ENCODE measurements at regions not wholly inside any gene's neighbourhood (a gene's known extent, or its start where the extent isn't known, plus 50 kb on each side); places are given as distances from the start of the nearest gene placed in this dataset.
"Not testable (repeated sequence)": the region's sequence is repeated elsewhere in the genome, so short reads cannot be mapped to it uniquely, and the experiment has no call there.

GRCh38 chr21:35197191-35197590 is 148.1 kb upstream of the RUNX1 start:
- Histone ChIP-seq H3K4me1 (ENCODE audit: control insufficient read depth in 1 of 2, insufficient read depth in 2 of 2, low read length in 2 of 2) (no peaks in the 10 kb centered on the region), H3K27ac (ENCODE audit: low read depth, low read length) (no peak overlapping the region), H3K4me3 (ENCODE audit: low read depth in 1 of 2, low read length in 2 of 2) (no peak overlapping the region), H3K9ac (ENCODE audit: low read depth in 1 of 2, low read length in 2 of 2) (no peak overlapping the region), H3K36me3 (ENCODE audit: control insufficient read depth in 1 of 2, insufficient read depth in 2 of 2, low read length in 2 of 2) (no peaks in the 10 kb centered on the region), H3K27me3 (ENCODE audit: control insufficient read depth in 1 of 2, insufficient read depth in 2 of 2, low read length in 2 of 2) (no peaks in the 10 kb centered on the region), H3K9me3 (ENCODE audit: control insufficient read depth in 1 of 2, low read length in 2 of 2) (no peaks in the 10 kb centered on the region)

- no peak overlapping the region for H3K9ac ChIP-seq (ENCODE audit: low read depth in 1 of 2, low read length in 2 of 2)
- no peaks in the 10 kb centered on the region for H3K4me1 ChIP-seq (ENCODE audit: control insufficient read depth in 1 of 2, insufficient read depth in 2 of 2, low read length in 2 of 2)
- H3K27ac ChIP-seq (ENCODE audit: low read depth, low read length), result no peak overlapping the region
- H3K27me3 ChIP-seq (ENCODE audit: control insufficient read depth in 1 of 2, insufficient read depth in 2 of 2, low read length in 2 of 2), result no peaks in the 10 kb centered on the region
- H3K9me3 ChIP-seq (ENCODE audit: control insufficient read depth in 1 of 2, low read length in 2 of 2), result no peaks in the 10 kb centered on the region
- no peak overlapping the region for H3K4me3 ChIP-seq (ENCODE audit: low read depth in 1 of 2, low read length in 2 of 2)
- no peaks in the 10 kb centered on the region for H3K36me3 ChIP-seq (ENCODE audit: control insufficient read depth in 1 of 2, insufficient read depth in 2 of 2, low read length in 2 of 2)
Measured at GRCh38 chr21:35196128-35196527, 147.0 kb upstream of the RUNX1 start.

GRCh38 chr21:35195232-35195631 is 146.1 kb upstream of the RUNX1 start:
- H3K27ac ChIP-seq (ENCODE audit: low read depth, low read length), result no peak overlapping the region
- H3K36me3 ChIP-seq (ENCODE audit: control insufficient read depth in 1 of 2, insufficient read depth in 2 of 2, low read length in 2 of 2), result no peaks in the 10 kb centered on the region

GRCh38 chr21:35191754-35192153 is 142.7 kb upstream of the RUNX1 start:
- H3K36me3 ChIP-seq (ENCODE audit: control insufficient read depth in 1 of 2, insufficient read depth in 2 of 2, low read length in 2 of 2), result no peaks in the 10 kb centered on the region
- no peak overlapping the region for H3K27ac ChIP-seq (ENCODE audit: low read depth, low read length)
- no peaks in the 10 kb centered on the region for H3K27me3 ChIP-seq (ENCODE audit: control insufficient read depth in 1 of 2, insufficient read depth in 2 of 2, low read length in 2 of 2)
- H3K9ac ChIP-seq (ENCODE audit: low read depth in 1 of 2, low read length in 2 of 2), result no peak overlapping the region
- peaks cover 0 to 4% of the 10 kb centered on the region in 2 donors for H3K4me1 ChIP-seq (ENCODE audit: control insufficient read depth in 1 of 2, insufficient read depth in 2 of 2, low read length in 2 of 2)
- no peak overlapping the region for H3K4me3 ChIP-seq (ENCODE audit: low read depth in 1 of 2, low read length in 2 of 2)
- H3K9me3 ChIP-seq (ENCODE audit: control insufficient read depth in 1 of 2, low read length in 2 of 2), result no peaks in the 10 kb centered on the region

More at GRCh38 chr21:35195232-35195631, 146.1 kb upstream of the RUNX1 start:
- Histone ChIP-seq H3K9me3 (ENCODE audit: control insufficient read depth in 1 of 2, low read length in 2 of 2) (no peaks in the 10 kb centered on the region), H3K4me1 (ENCODE audit: control insufficient read depth in 1 of 2, insufficient read depth in 2 of 2, low read length in 2 of 2) (peaks cover 0 to 4% of the 10 kb centered on the region in 2 donors), H3K27me3 (ENCODE audit: control insufficient read depth in 1 of 2, insufficient read depth in 2 of 2, low read length in 2 of 2) (no peaks in the 10 kb centered on the region), H3K9ac (ENCODE audit: low read depth in 1 of 2, low read length in 2 of 2) (no peak overlapping the region), H3K4me3 (ENCODE audit: low read depth in 1 of 2, low read length in 2 of 2) (no peak overlapping the region)

DNA sequence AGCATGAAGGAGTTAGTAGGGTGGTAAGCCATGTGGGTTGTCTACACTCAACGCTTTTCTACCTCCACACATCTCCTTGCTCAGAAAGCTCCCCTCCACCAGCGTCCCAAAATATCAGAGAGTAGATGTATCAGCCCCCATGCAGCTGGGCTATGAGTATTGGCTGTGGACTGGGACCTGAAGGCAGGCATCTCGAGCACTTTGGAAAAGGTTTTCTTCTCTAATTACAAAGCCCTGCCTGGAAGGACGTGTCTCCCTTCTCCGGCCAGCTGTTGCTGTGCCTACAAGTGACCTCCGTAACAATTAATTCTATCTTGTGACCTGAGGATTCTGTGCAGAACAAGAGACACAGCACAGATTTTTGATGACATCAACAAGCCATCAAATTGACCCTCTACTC is 142.0 kb upstream of the RUNX1 start:
- no peak overlapping the region for H3K27ac ChIP-seq (ENCODE audit: low read depth, low read length)
- H3K4me3 ChIP-seq (ENCODE audit: low read depth in 1 of 2, low read length in 2 of 2), result no peak overlapping the region
- H3K36me3 ChIP-seq (ENCODE audit: control insufficient read depth in 1 of 2, insufficient read depth in 2 of 2, low read length in 2 of 2), result no peaks in the 10 kb centered on the region
- peaks cover 0 to 4% of the 10 kb centered on the region in 2 donors for H3K4me1 ChIP-seq (ENCODE audit: control insufficient read depth in 1 of 2, insufficient read depth in 2 of 2, low read length in 2 of 2)
- no peak overlapping the region for H3K9ac ChIP-seq (ENCODE audit: low read depth in 1 of 2, low read length in 2 of 2)
- H3K27me3 ChIP-seq (ENCODE audit: control insufficient read depth in 1 of 2, insufficient read depth in 2 of 2, low read length in 2 of 2), result no peaks in the 10 kb centered on the region
- no peaks in the 10 kb centered on the region for H3K9me3 ChIP-seq (ENCODE audit: control insufficient read depth in 1 of 2, low read length in 2 of 2)

DNA sequence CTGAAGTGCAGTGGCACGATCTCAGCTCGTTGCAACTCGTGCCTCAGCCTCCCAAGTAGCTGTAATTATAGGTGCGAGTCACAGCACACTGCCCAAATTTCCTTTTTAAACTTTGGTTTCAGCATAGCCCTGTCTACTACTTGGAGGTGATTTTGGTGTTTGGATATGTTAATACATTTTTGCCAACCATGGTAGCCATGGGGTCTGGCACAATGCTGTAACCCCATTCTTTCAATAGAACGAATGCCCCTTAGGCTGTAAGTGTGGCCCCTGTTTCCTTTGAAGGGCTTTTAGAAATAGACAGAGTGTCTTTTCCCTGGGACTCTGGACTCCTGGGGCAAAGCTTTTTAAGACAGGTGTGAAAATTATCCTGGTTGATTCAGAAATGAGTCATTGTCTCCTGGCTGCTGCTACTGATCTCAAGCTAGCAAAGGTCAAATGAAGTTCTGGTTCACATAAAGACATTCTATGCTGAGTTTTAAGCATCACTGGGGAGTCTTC is 141.1 kb upstream of the RUNX1 start:
- H3K27me3 ChIP-seq (ENCODE audit: control insufficient read depth in 1 of 2, insufficient read depth in 2 of 2, low read length in 2 of 2), result no peaks in the 10 kb centered on the region
- H3K9me3 ChIP-seq (ENCODE audit: control insufficient read depth in 1 of 2, low read length in 2 of 2), result no peaks in the 10 kb centered on the region
- peaks cover 0 to 4% of the 10 kb centered on the region in 2 donors for H3K4me1 ChIP-seq (ENCODE audit: control insufficient read depth in 1 of 2, insufficient read depth in 2 of 2, low read length in 2 of 2)
- no peak overlapping the region for H3K27ac ChIP-seq (ENCODE audit: low read depth, low read length)
- no peak overlapping the region for H3K4me3 ChIP-seq (ENCODE audit: low read depth in 1 of 2, low read length in 2 of 2)
- no peak overlapping the region for H3K9ac ChIP-seq (ENCODE audit: low read depth in 1 of 2, low read length in 2 of 2)
- no peaks in the 10 kb centered on the region for H3K36me3 ChIP-seq (ENCODE audit: control insufficient read depth in 1 of 2, insufficient read depth in 2 of 2, low read length in 2 of 2)

- no peaks in the 10 kb centered on the region for H3K9me3 ChIP-seq (ENCODE audit: control insufficient read depth in 1 of 2, low read length in 2 of 2)
- H3K27me3 ChIP-seq (ENCODE audit: control insufficient read depth in 1 of 2, insufficient read depth in 2 of 2, low read length in 2 of 2), result no peaks in the 10 kb centered on the region
- no peaks in the 10 kb centered on the region for H3K36me3 ChIP-seq (ENCODE audit: control insufficient read depth in 1 of 2, insufficient read depth in 2 of 2, low read length in 2 of 2)
- H3K4me1 ChIP-seq (ENCODE audit: control insufficient read depth in 1 of 2, insufficient read depth in 2 of 2, low read length in 2 of 2), result peaks cover 0 to 4% of the 10 kb centered on the region in 2 donors
- H3K27ac ChIP-seq (ENCODE audit: low read depth, low read length), result no peak overlapping the region
- H3K9ac ChIP-seq (ENCODE audit: low read depth in 1 of 2, low read length in 2 of 2), result no peak overlapping the region
- no peak overlapping the region for H3K4me3 ChIP-seq (ENCODE audit: low read depth in 1 of 2, low read length in 2 of 2)
Measured at GRCh38 chr21:35189077-35189863, 140.2 kb upstream of the RUNX1 start.

GRCh38 chr21:35183389-35183788 is 134.3 kb upstream of the RUNX1 start:
- H3K9me3 ChIP-seq (ENCODE audit: control insufficient read depth in 1 of 2, low read length in 2 of 2); H3K36me3 ChIP-seq (ENCODE audit: control insufficient read depth in 1 of 2, insufficient read depth in 2 of 2, low read length in 2 of 2); H3K4me1 ChIP-seq (ENCODE audit: control insufficient read depth in 1 of 2, insufficient read depth in 2 of 2, low read length in 2 of 2); H3K9ac ChIP-seq (ENCODE audit: low read depth in 1 of 2, low read length in 2 of 2); H3K4me3 ChIP-seq (ENCODE audit: low read depth in 1 of 2, low read length in 2 of 2); H3K27me3 ChIP-seq (ENCODE audit: control insufficient read depth in 1 of 2, insufficient read depth in 2 of 2, low read length in 2 of 2); H3K27ac ChIP-seq (ENCODE audit: low read depth, low read length): not testable (repeated sequence)

GRCh38 chr21:35179990-35180540 is 131.0 kb upstream of the RUNX1 start:
- Histone ChIP-seq H3K4me1 (ENCODE audit: control insufficient read depth in 1 of 2, insufficient read depth in 2 of 2, low read length in 2 of 2) (no peaks in the 10 kb centered on the region), H3K36me3 (ENCODE audit: control insufficient read depth in 1 of 2, insufficient read depth in 2 of 2, low read length in 2 of 2) (no peaks in the 10 kb centered on the region), H3K4me3 (ENCODE audit: low read depth in 1 of 2, low read length in 2 of 2) (no peak overlapping the region), H3K9ac (ENCODE audit: low read depth in 1 of 2, low read length in 2 of 2) (no peak overlapping the region), H3K27me3 (ENCODE audit: control insufficient read depth in 1 of 2, insufficient read depth in 2 of 2, low read length in 2 of 2) (no peaks in the 10 kb centered on the region), H3K9me3 (ENCODE audit: control insufficient read depth in 1 of 2, low read length in 2 of 2) (no peaks in the 10 kb centered on the region), H3K27ac (ENCODE audit: low read depth, low read length) (no peak overlapping the region)

- no peaks in the 10 kb centered on the region for H3K27me3 ChIP-seq (ENCODE audit: control insufficient read depth in 1 of 2, insufficient read depth in 2 of 2, low read length in 2 of 2)
- no peaks in the 10 kb centered on the region for H3K4me1 ChIP-seq (ENCODE audit: control insufficient read depth in 1 of 2, insufficient read depth in 2 of 2, low read length in 2 of 2)
- no peak overlapping the region for H3K9ac ChIP-seq (ENCODE audit: low read depth in 1 of 2, low read length in 2 of 2)
- no peaks in the 10 kb centered on the region for H3K36me3 ChIP-seq (ENCODE audit: control insufficient read depth in 1 of 2, insufficient read depth in 2 of 2, low read length in 2 of 2)
- no peaks in the 10 kb centered on the region for H3K9me3 ChIP-seq (ENCODE audit: control insufficient read depth in 1 of 2, low read length in 2 of 2)
- H3K27ac ChIP-seq (ENCODE audit: low read depth, low read length), result no peak overlapping the region
- no peak overlapping the region for H3K4me3 ChIP-seq (ENCODE audit: low read depth in 1 of 2, low read length in 2 of 2)
Measured at GRCh38 chr21:35178827-35179226, 129.7 kb upstream of the RUNX1 start.
